ENCODE measurements at regions not wholly inside any gene's neighbourhood (a gene's known extent, or its start where the extent isn't known, plus 50 kb on each side); places are given as distances from the start of the nearest gene placed in this dataset.

- TF ChIP-seq CTCF (IDR thresholded peaks at IDR 0.05), result no peak
- TF ChIP-seq POLR2A (IDR thresholded peaks at IDR 0.05), result no peak
Observed at GRCh38 chr5:136491806-136492205, 126.5 kb upstream of the TRPC7 start.
